HG03045 (cell line): ENCODE measurements at regions not wholly inside any gene's neighbourhood (a gene's known extent, or its start where the extent isn't known, plus 50 kb on each side); places are given as distances from the start of the nearest gene placed in this dataset.

Source experiments
- ATAC-seq: cut with Tn5 transposase; IDR thresholded peaks from one replicate; pipeline ENCODE4 v1.9.1; 2021; ENCODE audit warnings: mild to moderate bottlenecking, moderate library complexity; ENCODE audit not compliant: unreplicated experiment

GRCh38 chr15:93150910-93151881 lies 62.2 kb upstream of the RGMA start:
- no peak for ATAC-seq

DNA sequence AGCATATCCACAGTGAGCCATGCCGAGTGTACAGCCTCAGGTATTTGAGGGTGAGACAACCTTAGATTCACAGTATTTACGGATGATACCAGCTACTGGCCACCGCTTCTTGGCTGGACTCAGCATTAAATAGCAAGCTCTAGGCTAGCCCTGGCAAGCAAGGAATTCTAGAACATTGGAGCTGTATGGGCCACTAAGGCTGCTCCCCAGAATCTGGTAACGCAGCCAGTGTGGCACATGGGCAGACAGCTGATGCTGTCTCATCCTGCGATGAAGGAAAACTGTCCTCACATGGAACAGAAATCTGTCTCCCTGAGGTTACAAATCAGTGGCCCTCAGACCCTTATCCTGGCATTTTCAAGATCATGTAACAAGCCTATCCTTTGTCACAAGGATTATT lies 57.6 kb upstream of the RGMA start:
- ATAC-seq, result no peak

GRCh38 chr15:93146196-93146595 lies 57.2 kb upstream of the RGMA start:
- no peak for ATAC-seq

DNA sequence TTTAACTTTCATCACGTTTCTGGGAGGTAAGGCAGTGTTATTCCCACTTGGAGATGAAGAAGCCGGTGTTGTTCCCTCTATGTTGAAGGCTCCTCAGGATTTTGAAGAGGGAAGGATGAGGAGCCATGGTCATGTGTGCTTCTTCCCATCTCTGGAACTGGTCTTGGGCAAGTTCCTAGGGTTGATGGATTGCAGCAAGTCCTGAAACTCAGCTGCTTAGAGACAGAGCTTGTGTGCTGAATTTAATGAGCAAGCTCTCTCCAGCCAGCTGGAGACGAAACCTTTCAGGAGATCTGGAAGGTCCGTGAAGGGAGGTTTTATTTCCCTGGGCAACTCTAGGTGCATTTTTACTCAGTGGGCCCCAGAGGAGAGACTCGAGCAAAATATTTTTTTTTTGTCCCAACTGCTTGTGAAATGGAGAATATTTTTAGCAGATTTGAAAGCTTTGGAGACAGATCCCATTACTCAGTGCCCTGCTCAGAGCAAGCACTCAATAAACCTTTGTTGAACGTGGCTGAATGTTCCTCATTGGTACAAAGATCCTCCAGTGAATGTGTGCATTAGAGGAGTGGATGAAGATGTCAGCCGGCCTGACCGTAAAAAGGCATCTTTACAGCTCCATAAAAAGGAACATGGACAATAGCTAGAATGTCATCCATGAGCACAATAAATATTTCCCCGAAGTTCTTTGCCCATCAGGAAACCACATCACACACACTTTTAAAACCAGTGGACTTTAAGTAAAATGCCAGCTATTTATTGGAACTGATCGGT lies 55.6 kb upstream of the RGMA start:
- ATAC-seq, result no peak

- no peak for ATAC-seq
Observed at GRCh38 chr15:93143186-93143585, 54.2 kb upstream of the RGMA start.

DNA sequence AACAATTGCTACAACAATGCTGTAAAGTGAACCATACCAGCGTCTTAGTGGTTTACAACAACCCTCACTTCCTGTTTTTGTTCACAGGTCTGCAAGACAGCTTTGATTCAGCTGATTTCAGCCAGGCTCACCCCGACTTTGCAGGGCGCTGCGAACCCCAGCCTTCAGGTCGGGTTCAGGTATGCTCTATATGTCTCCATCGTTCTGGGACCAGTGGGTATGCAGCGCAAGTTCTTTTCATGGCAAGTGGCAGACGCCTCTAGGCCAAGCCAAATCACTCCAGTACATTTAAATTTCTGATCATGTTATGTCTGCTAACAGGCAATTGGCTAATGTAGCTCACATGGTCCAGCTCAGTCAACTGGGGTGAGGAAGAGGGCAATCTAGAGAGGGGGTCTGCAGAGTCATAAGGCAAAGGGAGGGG lies 52.4 kb upstream of the RGMA start:
- no peak for ATAC-seq

DNA sequence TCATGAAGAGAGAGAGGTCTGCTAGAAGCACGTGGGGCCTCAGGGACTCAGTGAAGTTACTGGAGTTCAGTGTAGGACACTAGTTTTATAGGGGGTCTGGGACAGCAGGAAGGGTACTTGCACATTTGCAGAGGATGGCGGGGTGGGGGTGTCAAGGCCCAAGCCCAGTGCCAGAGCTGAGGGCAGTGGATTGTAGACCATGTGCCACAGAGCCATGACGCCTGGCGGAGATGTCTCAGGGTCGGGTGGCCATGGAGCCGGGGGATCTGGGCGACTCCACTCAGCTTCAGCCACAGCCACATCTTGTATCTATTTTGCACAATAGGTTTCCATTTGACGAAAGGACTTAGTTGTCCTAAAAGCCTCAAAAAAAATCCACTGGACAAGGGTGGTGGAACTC lies 50.4 kb upstream of the RGMA start:
- ATAC-seq, result no peak

GRCh38 chr15:93138681-93139250 lies 49.8 kb upstream of the RGMA start:
- no peak for ATAC-seq
